ENCODE measurements at regions not wholly inside any gene's neighbourhood (a gene's known extent, or its start where the extent isn't known, plus 50 kb on each side); places are given as distances from the start of the nearest gene placed in this dataset.
"Not testable (repeated sequence)": the region's sequence is repeated elsewhere in the genome, so short reads cannot be mapped to it uniquely, and the experiment has no call there.

DNA sequence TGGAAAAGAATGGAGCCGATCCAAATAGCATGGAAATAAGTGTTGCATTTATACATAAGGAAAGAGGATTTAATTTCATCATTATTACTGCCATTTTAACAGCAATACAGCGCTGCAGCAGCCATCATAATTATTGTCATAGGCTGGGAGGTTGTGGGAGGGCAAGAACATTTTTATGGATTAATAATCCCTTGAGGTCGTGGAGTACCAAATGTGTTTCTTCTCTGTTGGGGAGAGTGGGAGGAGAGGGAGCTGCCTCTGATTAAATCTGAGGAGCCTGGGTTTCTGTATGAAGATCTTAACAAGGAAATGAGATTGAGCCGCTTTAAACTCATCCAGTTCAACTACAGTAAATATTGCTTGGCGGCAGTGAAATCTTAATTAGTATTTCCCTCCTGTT lies 805.9 kb downstream of the PCDH17 start:
- no peak overlapping the region for H3K4me3 ChIP-seq (ENCODE audit: low read depth, low read length)
- DNase-seq (ENCODE audit: low read depth): no peak

DNA sequence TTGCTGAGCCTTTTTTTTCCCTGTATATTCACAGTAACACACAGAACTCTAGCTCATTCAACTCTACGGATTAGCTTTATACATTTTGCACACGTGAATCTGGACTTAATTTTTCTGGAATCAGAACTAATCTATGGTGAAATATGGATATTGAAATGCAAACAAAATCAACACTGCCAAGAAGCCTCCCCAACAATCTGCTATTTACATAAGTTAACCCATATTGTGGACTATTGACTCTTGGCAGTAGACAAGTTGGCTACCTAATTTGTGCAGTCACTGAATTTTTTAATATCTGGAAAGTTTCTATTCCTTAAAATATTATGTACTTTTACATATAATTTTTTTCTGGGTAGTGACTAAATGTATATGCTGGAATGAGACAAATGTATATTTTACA lies 815.4 kb downstream of the PCDH17 start:
- no peak for DNase-seq (ENCODE audit: low read depth)

DNA sequence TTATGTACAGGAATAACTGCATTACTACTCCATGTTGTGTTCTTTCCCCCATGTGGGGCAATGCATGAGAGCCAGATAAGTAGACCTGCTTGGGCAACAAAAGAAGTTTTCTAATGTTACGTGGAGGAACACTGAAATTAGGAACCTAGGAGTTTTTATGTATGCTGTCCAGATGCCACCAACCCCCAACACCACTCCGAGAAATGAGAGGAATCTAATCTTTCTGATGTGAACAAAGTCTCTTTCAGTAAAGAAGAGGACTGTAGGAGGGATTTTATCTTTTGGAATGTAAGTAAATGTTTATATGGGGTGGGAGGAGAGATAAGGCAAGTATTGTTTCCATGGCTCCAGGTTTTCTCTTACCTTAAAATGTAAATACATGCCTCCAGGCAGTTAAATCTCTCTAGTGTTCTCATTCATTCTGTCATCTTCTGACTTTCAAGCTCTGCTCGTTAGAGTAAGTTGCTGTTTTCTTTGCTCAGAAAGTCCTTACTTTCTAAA lies 820.6 kb downstream of the PCDH17 start:
- no peak overlapping the region for H3K4me3 ChIP-seq (ENCODE audit: low read depth, low read length)
- DNase-seq (ENCODE audit: low read depth): no peak

More for the DNA sequence above, 815.4 kb downstream of the PCDH17 start:
- no peak overlapping the region for H3K4me3 ChIP-seq (ENCODE audit: low read depth, low read length)

DNA sequence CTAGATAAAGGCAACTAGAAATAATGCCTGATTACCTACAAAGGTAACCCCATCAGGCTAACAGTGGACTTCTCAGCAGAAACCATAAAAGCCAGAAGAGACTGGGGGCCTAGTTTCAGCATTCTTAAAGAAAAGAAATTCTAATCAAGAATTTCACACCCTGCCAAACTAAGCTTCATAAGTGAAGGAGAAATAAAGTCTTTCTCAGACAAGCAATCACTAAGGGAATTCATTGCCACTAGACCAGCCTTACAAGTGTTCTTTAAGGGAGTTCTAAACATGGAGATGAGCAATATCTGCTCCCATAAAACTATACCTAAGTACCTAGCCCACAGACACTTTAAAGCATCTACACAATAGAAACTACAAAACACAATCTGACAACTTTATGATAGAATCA lies 823.5 kb downstream of the PCDH17 start:
- no peak for DNase-seq (ENCODE audit: low read depth)
- no peak overlapping the region for H3K4me3 ChIP-seq (ENCODE audit: low read depth, low read length)

DNA sequence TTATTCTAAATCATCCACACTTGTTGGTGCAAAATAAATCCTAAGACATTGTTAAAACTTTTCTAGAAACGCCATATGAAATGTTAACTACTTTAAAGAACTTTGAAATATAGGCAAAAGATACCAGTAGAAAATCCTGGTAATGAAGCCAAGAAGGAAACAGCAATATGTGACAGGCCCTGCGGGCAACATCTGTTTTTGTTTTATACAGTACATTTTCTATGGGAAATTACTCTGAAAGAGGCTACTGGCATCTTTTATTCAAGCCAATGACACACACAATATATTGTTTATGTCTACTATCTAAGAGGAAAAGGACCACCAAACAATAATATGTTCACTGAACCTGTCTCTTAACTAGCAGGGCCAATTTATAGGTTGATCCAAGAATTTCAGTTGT lies 829.7 kb downstream of the PCDH17 start:
- no peak overlapping the region for H3K4me3 ChIP-seq (ENCODE audit: low read depth, low read length)
- no peak for DNase-seq (ENCODE audit: low read depth)

DNA sequence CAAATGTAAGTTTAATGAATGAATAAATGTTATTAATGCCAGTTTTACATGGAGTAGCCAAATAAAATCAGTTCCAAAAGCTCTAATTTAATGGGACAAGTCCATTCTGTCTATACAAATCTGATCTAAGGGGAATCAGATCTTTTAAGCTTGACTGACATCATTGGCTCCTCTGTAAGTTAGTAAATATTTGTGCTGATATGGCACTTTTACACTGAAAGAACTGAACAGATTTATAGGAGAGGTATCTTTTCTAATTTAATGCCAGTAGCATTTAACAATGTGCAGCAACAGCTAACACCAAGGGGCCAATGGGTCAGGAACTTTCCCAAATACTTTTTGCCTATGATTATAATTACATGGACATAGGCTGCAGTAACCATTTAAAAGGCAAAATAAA lies 832.3 kb downstream of the PCDH17 start:
- no peak for DNase-seq (ENCODE audit: low read depth)
- H3K4me3 ChIP-seq (ENCODE audit: low read depth, low read length): no peak overlapping the region

DNA sequence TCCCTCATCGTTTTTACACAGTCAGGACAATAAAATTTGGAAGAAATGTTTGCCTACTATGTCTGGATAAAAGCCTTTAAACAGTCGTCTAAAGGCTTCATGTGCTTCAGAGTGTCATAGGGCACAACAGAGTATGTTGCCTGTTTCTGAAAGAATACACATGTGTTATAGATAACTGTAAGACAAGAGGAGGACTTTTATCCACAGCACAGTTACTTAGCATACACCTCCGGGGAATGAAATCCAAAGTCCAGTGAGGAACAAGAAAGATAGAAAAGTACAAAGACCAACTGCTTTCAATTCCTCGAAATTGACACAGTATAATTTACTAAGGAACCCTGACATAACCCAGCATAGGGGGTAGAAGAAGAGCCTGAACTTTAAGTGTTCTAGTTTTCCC lies 835.6 kb downstream of the PCDH17 start:
- no peak overlapping the region for H3K4me3 ChIP-seq (ENCODE audit: low read depth, low read length)
- no peak for DNase-seq (ENCODE audit: low read depth)

DNA sequence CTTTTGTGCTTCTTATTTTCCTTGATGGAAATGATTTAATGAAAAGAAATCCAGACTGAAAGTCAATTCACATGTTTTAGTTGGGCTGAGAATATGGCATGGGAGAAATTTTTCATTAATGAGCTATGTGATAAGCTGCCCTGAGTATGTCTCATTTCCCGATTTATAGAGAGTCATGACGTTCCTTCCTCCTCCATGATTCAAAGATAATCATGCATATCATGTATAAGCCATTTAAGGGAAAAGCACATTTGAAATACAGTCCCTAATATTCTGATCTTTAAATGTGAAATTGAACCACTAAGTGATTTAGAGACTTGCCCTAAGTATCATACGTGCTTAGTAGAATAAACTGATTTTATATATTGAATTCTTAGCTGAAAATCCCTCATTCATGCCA lies 840.9 kb downstream of the PCDH17 start:
- H3K4me3 ChIP-seq (ENCODE audit: low read depth, low read length): no peak overlapping the region
- no peak for DNase-seq (ENCODE audit: low read depth)

DNA sequence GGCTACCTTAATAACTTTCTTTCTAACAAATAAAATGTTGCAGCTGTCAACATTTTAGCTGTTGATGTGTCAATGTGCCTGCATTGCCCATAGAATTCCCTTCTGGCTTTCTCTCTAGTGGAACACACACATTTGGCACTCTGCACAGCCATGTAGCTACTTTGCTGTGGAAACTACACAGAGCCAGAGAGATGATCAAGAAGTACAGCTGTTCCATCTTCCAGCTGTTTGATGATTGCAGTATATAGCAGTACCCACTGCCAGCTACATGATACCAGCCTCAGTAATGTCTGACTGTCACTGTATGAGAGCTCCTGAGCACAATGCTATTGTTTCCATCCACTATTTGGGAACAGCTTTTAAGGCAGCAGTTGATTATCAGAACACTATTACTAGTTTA lies 843.0 kb downstream of the PCDH17 start:
- H3K4me3 ChIP-seq (ENCODE audit: low read depth, low read length): no peak overlapping the region
- no peak for DNase-seq (ENCODE audit: low read depth)

DNA sequence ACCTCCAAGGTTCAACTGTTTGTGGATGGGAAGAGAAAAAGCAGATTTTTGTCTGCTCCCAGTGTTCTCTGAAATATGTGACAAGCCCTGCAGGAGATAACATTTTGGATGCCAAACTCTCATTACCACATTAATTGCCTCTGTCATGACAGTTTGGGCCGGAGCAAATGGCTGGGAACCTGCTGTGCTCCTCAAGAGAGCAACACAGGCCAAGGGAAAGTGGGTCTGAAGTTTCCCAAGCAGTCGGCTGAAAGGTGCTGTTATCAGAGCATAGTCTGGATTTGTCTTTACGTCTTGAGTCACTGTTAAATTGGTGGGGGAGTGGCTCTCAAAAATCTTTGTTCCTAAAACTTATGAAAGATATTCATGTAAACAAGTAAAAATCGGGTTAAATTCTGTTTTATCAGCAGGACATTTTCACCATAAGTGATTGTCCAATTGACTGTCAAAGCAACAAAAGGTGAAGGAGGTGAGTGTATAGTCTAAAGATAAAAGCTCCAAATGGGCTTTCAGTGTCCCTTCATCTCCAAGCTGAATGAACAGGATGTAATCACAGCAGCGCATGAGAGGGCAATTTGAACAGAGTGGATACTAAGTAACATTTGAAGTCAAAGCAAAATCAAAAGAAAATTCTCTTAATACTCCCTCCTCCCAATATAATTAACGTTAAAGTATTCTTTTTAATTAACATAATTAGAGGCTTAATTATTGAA lies 844.8 kb downstream of the PCDH17 start:
- no peak overlapping the region for H3K4me3 ChIP-seq (ENCODE audit: low read depth, low read length)
- DNase-seq (ENCODE audit: low read depth): no peak

DNA sequence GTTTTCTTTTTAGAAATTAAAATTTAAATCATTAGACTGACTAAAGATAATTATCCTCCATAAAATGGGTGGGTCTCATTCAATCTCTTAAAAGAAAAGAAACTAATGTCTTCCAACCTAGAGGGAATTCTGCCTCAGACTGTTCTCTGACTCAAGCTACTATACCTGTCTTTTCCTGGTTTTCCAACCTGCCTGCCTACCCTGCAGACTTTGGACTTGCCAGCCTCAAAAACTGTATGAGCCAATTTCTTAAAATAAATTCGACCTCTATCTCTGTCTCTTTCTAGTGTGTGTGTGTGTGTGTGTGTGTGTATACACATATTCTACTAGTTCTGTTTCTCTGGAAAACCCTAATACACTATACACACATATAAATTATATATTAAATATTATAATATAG lies 847.3 kb downstream of the PCDH17 start:
- H3K4me3 ChIP-seq (ENCODE audit: low read depth, low read length): no peak overlapping the region
- no peak for DNase-seq (ENCODE audit: low read depth)

DNA sequence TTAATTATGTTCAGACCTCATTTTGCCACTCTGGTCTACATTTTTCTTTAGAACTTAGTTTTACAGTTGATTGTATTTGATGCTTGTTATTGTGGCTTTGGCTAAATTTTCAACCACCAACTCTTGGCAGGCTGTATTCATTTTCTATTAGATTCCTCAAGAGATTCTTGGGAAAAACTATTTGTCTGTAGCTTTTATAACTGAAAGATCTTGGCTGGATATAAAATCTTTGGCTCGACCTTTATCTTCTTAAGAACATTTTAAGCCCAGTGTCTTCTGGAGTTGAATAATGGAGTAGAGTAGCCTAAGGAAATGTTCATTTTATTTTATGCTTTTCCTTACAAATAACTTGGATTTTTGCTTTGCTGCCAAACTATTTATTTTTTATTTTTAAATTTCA lies 848.5 kb downstream of the PCDH17 start:
- DNase-seq (ENCODE audit: low read depth): no peak
- H3K4me3 ChIP-seq (ENCODE audit: low read depth, low read length): no peak overlapping the region

DNA sequence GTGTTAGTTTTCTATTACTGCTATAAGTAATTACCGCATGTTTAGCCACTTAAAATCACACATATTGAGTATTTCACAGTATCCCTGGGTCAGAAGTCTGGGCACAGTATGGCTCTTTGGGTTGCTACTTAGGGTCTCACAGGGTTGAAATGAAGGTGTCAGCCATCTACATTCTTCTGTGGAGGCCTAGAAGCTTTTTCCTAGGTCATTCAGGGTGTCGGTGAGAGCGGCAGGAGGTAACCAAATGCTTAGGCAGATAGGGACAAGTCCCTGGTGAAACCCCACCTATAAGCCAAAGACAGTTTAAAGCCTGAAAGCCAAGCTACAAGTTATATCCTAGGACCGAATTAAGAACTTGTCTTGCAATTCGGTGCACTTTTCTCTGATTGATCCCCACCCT lies 856.7 kb downstream of the PCDH17 start:
- no peak for DNase-seq (ENCODE audit: low read depth)
- no peak overlapping the region for H3K4me3 ChIP-seq (ENCODE audit: low read depth, low read length)

DNA sequence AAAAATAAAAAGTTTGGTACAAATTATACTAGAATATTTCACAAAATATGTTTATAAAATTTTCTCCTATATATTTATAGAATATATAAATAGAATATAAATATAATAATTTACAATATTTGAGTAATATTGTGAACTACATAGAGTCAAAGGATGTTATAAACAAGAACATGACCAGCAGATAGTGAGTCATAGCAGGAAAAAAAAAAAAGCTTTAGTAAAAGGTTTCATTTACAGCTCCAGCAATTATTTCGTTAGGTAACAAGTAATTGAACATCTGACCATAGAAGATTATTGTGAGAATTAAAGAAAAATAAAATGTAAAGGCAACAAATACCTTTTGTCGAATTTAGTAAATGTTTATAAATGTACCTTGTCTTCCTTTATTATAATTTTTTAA lies 864.1 kb downstream of the PCDH17 start:
- no peak for DNase-seq (ENCODE audit: low read depth)

DNA sequence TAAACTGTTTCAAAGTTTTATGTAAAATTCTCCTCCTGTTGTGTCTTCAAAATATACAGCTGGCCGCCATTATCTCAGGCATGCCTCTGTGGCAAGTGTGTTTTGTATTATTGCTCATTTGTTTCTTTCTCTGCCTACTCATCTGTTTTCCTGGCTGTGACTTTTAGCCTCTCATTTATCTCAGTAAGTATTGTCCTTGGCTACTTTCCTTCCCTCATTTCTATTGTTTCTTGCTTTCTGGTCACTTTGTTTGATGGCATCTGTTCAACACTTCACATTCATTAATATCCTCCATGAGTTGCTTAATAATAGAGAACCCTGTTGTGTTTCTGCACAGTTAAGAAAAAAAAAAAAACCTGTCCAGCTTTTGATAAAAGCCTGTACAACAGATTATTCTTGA lies 869.4 kb downstream of the PCDH17 start:
- H3K4me3 ChIP-seq (ENCODE audit: low read depth, low read length): no peak overlapping the region
- DNase-seq (ENCODE audit: low read depth): no peak

More for the DNA sequence above, 864.1 kb downstream of the PCDH17 start:
- no peak overlapping the region for H3K4me3 ChIP-seq (ENCODE audit: low read depth, low read length)

DNA sequence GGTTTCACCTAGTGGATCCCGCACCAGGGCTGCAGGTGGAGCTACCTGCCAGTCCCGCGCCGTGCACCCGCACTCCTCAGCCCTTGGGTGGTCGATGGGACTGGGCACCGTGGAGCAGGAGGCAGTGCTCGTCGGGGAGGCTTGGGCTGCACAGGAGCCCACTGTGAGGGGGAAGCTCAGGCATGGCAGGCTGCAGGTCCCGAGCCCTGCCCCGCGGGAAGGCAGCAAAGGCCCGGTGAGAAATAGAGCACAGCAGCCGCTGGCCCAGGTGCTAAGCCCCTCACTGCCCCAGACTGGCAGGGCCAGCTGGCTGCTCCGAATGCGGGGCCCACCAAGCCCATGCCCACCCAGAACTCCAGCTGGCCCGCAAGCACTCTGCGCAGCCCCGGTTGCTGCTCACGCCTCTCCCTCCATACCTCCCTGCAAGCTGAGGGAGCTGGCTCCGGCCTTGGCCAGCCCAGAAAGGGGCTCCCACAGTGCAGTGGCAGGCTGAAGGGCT lies 872.7 kb downstream of the PCDH17 start:
- DNase-seq (ENCODE audit: low read depth): not testable (repeated sequence)

DNA sequence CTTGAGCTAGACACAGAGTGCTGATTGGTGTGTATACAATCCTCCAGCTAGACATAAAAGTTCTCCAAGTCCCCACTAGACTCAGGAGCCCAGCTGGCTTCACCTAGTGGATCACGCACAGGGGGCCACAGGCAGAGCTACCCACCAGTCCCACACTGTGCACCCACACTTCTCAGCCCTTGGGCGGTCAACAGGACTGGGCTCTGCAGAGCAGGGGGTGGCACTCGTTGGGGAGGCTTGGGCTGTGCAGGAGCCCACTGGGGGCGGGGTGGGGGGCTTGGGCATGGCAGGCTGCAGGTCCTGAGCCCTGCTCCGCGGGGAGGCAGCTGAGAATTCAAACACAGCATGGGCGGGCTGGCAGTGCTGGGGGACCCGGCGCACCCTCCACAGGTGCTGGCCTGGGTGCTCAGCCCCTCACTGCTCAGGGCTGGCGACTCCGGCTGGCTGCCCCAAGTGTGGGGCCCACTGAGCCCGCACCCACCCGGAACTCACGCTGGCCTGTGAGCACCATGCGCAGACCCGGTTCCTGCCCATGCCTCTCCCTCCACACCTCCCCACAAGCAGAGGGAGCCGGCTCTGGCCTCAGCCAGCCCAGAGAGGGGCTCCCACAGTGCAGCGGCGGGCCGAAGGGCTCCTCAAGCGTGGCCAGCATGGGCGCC lies 873.8 kb downstream of the PCDH17 start:
- not testable (repeated sequence) for DNase-seq (ENCODE audit: low read depth); H3K4me3 ChIP-seq (ENCODE audit: low read depth, low read length)

More for the DNA sequence above, 872.7 kb downstream of the PCDH17 start:
- not testable (repeated sequence) for H3K4me3 ChIP-seq (ENCODE audit: low read depth, low read length)

DNA sequence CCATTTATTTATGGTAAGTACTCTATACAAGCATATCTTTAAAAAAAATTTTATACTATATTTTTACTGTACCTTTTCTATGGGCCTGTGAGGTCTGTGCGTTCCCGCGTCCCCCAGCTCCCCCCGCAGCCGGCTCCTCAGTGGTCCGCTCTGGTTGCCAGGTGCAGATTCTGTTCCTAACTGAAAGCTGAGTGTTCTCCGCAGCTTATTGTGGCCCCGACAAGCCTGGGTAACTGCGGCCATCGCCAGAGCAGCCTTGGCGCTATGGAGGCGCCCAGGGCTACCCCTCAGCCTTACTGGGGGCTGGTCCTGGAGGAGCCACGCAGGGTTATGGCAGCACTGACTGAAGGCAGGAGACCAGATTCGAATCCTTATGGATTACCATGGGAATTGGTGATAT lies 896.8 kb downstream of the PCDH17 start:
- DNase-seq (ENCODE audit: low read depth): no peak
- H3K4me3 ChIP-seq (ENCODE audit: low read depth, low read length): no peak overlapping the region

DNA sequence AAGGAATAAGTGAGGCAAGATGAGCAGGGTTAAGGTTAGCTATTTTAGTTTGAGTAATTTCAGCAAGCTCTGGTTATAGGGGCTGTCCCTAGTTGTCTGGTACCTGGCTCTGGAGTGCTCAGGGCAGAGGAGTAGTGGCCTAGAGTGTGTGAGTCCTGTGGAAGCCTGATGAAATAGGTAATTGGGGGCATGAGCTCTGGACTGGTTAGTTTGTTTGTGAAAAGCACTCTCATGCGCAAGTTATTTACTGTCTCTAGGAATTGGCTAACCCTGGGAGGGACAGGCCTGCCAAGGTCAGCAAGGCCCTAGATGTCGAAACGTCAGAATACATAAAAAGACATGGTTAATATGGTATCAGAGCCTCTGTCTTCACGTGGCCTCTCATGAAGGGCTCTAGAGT lies 900.1 kb downstream of the PCDH17 start:
- DNase-seq (ENCODE audit: low read depth): no peak

DNA sequence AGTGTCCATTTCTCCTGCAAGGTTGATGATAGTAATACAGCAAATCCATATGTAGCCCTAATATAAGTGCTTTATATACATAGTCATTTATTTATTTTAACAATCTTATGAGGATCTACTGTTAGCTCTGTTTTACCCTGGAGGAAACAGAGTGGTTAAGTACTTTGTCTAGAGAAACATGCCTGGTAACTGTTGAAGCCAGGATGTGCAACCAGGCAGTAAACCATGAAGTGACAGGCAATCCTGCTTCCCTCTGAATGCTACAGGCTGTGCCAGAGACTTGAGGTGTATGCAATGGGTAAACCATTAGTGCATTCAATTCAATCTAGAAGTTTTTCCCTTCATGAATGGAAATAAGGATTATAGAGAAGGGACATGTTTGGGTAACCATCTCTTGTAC lies 911.0 kb downstream of the PCDH17 start:
- DNase-seq (ENCODE audit: low read depth): no peak
- no peak overlapping the region for H3K4me3 ChIP-seq (ENCODE audit: low read depth, low read length)

More for the DNA sequence above, 900.1 kb downstream of the PCDH17 start:
- H3K4me3 ChIP-seq (ENCODE audit: low read depth, low read length): no peak overlapping the region

DNA sequence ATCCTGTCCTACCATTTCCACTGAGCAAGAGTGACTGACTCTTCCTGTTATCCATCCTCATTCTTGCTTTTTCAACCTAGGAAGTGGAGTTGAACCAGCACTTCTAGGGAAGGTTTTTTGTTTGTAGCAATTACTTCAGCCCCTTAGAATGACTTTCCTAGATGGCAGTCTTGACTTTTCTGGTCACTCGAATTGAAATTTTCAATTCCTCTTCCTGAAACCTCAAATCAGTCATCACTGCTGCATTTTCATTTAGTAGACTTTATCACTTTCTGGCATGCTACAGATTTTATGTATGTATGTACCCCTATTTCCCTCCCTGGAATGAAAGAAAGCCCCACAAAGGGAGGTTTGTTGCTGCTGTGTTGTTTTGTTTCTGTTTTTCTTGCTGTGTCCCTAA lies 915.9 kb downstream of the PCDH17 start:
- H3K4me3 ChIP-seq (ENCODE audit: low read depth, low read length): no peak overlapping the region
- no peak for DNase-seq (ENCODE audit: low read depth)
